ENCODE measurements at regions not wholly inside any gene's neighbourhood (a gene's known extent, or its start where the extent isn't known, plus 50 kb on each side); places are given as distances from the start of the nearest gene placed in this dataset.

DNA sequence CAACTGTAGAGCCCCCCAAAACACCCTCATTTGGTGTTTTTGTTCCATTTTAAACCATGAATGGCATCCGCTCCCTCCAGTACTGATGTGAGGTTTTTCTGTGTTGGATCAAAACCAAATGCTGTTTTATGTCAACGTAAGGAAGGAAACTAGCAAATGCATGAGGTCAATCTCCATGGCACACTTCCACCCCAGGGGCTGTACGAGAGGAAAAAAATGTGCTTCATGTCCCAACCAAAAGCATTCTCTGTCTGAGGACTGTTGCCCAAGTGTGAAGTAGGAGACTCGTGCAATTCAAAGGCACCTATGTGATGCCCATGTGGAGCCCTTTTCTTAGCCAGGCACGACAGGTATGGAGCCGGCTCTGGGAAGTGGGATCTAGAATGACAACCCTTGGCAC, 180.3 kb upstream of the MKI67 start:
- H3K4me2 ChIP-seq (ENCODE audit: low read depth, low read length, poor library complexity, severe bottlenecking): no peak overlapping the region
- no peak overlapping the region for H3K4me3 ChIP-seq (ENCODE audit: low read length)
- H3K9me2 ChIP-seq (replicated peaks; ENCODE audit: insufficient read depth, low read length): no peaks in the 10 kb centered on the region
- H3K36me3 ChIP-seq (ENCODE audit: insufficient read depth, low read length): no peaks in the 10 kb centered on the region
- no peaks in the 10 kb centered on the region for H3K79me2 ChIP-seq (ENCODE audit: low read length)
- DNase-seq: no peak
- no peak overlapping the region for H2AFZ ChIP-seq (ENCODE audit: low read length)
- no peaks in the 10 kb centered on the region for H3K4me1 ChIP-seq (ENCODE audit: low read length)
- no peaks in the 10 kb centered on the region for H3K27me3 ChIP-seq (ENCODE audit: low read length)
- no peak overlapping the region for H3K9ac ChIP-seq (ENCODE audit: low read length)
- no peak overlapping the region for H3K27ac ChIP-seq (ENCODE audit: low read length)
- no peaks in the 10 kb centered on the region for H4K20me1 ChIP-seq (ENCODE audit: insufficient read depth, low read depth, low read length)
- no peaks in the 10 kb centered on the region for H3K9me3 ChIP-seq (ENCODE audit: low read length)

DNA sequence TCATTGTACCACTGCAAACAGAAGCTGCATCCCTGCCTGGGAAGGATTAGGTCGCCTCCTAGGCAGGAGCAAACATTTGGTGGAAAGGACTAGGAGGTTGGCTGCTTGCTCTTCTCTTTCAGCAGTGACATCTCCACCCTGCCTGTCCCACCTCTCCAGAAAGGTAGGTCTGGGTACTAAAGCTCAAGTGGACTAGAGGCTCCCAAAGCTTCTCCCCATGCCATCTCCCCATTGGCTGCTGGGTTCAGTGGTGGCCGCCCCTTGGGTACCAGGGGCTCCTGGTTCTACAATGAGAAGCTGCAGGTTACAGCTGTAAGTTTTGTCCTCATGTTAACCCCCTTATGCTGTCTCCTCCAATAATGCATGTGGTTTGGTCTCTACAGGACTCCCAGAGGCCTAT, 180.7 kb upstream of the MKI67 start:
- H3K9me2 ChIP-seq (replicated peaks; ENCODE audit: insufficient read depth, low read length): no peaks in the 10 kb centered on the region
- H4K20me1 ChIP-seq (ENCODE audit: insufficient read depth, low read depth, low read length): no peaks in the 10 kb centered on the region
- H3K9me3 ChIP-seq (ENCODE audit: low read length): no peaks in the 10 kb centered on the region
- no peak overlapping the region for H2AFZ ChIP-seq (ENCODE audit: low read length)
- no peak overlapping the region for H3K4me2 ChIP-seq (ENCODE audit: low read depth, low read length, poor library complexity, severe bottlenecking)
- no peak overlapping the region for H3K4me3 ChIP-seq (ENCODE audit: low read length)
- no peak overlapping the region for H3K9ac ChIP-seq (ENCODE audit: low read length)
- DNase-seq: no peak
- no peaks in the 10 kb centered on the region for H3K4me1 ChIP-seq (ENCODE audit: low read length)
- no peaks in the 10 kb centered on the region for H3K79me2 ChIP-seq (ENCODE audit: low read length)
- H3K27me3 ChIP-seq (ENCODE audit: low read length): no peaks in the 10 kb centered on the region
- H3K27ac ChIP-seq (ENCODE audit: low read length): no peak overlapping the region
- no peaks in the 10 kb centered on the region for H3K36me3 ChIP-seq (ENCODE audit: insufficient read depth, low read length)

DNA sequence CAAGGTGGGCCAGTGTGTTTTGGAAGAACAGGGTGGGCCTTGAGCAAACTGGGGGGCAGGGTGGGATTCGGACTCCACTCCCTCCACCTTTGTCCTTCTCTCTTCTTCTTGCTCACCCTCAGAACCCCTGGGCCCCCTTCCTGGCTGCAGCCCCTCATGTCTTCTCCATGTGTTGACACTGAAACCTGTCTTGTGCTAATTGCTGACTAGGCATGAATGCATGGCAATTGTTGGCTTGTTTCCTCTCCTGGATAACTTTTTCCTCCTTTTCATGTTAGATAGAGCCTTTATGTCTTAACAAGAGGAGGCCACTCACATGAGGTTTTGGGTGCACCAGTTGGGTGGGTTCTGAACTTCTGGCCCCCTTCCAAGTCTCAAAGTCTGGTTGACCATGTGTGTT, 181.6 kb upstream of the MKI67 start:
- H3K4me3 ChIP-seq (ENCODE audit: low read length): no peak overlapping the region
- no peaks in the 10 kb centered on the region for H3K36me3 ChIP-seq (ENCODE audit: insufficient read depth, low read length)
- no peaks in the 10 kb centered on the region for H3K27me3 ChIP-seq (ENCODE audit: low read length)
- H3K9me2 ChIP-seq (replicated peaks; ENCODE audit: insufficient read depth, low read length): no peaks in the 10 kb centered on the region
- no peak for DNase-seq
- no peaks in the 10 kb centered on the region for H3K4me1 ChIP-seq (ENCODE audit: low read length)
- no peak overlapping the region for H2AFZ ChIP-seq (ENCODE audit: low read length)
- H3K4me2 ChIP-seq (ENCODE audit: low read depth, low read length, poor library complexity, severe bottlenecking): no peak overlapping the region
- no peak overlapping the region for H3K9ac ChIP-seq (ENCODE audit: low read length)
- no peaks in the 10 kb centered on the region for H4K20me1 ChIP-seq (ENCODE audit: insufficient read depth, low read depth, low read length)
- no peaks in the 10 kb centered on the region for H3K79me2 ChIP-seq (ENCODE audit: low read length)
- no peaks in the 10 kb centered on the region for H3K9me3 ChIP-seq (ENCODE audit: low read length)
- no peak overlapping the region for H3K27ac ChIP-seq (ENCODE audit: low read length)

DNA sequence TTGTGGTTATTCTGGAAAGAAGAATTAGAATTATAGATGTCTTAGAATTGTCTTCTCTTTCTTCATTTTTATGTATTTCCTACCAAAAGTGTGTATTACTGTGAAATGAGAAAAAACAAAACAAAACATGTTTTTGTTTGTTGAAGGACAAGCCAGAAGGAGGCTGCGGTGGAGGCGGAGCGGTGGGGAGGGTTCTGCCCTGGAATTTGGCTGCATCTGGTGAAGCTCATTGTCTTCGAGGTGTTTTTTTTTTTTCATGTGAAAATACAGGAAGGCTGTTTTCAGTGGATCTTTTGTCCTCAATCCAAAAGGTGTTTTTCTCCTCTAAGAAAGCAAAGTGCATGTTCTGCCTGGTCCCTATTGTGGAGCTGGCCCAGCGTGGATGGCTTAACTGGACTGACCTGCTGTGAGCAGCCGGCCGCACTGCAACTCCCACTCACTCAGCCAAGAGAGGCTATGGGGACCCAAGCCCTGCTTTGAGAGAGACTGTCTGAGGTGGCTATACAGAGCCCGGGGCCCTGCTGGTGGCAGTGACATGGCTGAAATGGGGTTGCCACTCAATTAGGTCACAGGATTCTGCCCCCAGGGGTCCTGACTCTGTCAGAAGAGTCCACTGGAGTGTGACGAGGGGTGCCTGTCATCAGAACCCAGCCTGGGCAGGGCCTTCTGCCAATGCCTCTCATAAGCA, 184.9 kb upstream of the MKI67 start:
- Histone ChIP-seq H3K36me3 (ENCODE audit: insufficient read depth, low read length) (no peaks in the 10 kb centered on the region), H4K20me1 (ENCODE audit: insufficient read depth, low read depth, low read length) (no peaks in the 10 kb centered on the region), H3K9ac (ENCODE audit: low read length) (no peak overlapping the region), H3K79me2 (ENCODE audit: low read length) (no peaks in the 10 kb centered on the region), H3K4me2 (ENCODE audit: low read depth, low read length, poor library complexity, severe bottlenecking) (no peak overlapping the region), H3K27ac (ENCODE audit: low read length) (no peak overlapping the region), H3K4me1 (ENCODE audit: low read length) (no peaks in the 10 kb centered on the region), H2AFZ (ENCODE audit: low read length) (no peak overlapping the region), H3K27me3 (ENCODE audit: low read length) (no peaks in the 10 kb centered on the region), H3K9me3 (ENCODE audit: low read length) (no peaks in the 10 kb centered on the region), H3K4me3 (ENCODE audit: low read length) (no peak overlapping the region), H3K9me2 (replicated peaks; ENCODE audit: insufficient read depth, low read length) (no peaks in the 10 kb centered on the region)
- DNase-seq: no peak

GRCh38 chr10:128312250-128312649, 186.0 kb upstream of the MKI67 start:
- Histone ChIP-seq H2AFZ (ENCODE audit: low read length) (no peak overlapping the region), H3K27ac (ENCODE audit: low read length) (no peak overlapping the region), H3K36me3 (ENCODE audit: insufficient read depth, low read length) (no peaks in the 10 kb centered on the region), H3K9me3 (ENCODE audit: low read length) (no peaks in the 10 kb centered on the region), H3K4me3 (ENCODE audit: low read length) (no peak overlapping the region), H3K79me2 (ENCODE audit: low read length) (no peaks in the 10 kb centered on the region), H3K9me2 (replicated peaks; ENCODE audit: insufficient read depth, low read length) (no peaks in the 10 kb centered on the region), H3K4me2 (ENCODE audit: low read depth, low read length, poor library complexity, severe bottlenecking) (no peak overlapping the region), H4K20me1 (ENCODE audit: insufficient read depth, low read depth, low read length) (no peaks in the 10 kb centered on the region), H3K9ac (ENCODE audit: low read length) (no peak overlapping the region), H3K4me1 (ENCODE audit: low read length) (no peaks in the 10 kb centered on the region), H3K27me3 (ENCODE audit: low read length) (no peaks in the 10 kb centered on the region)
- no peak for DNase-seq

- Histone ChIP-seq H3K36me3 (ENCODE audit: insufficient read depth, low read length) (no peaks in the 10 kb centered on the region), H3K4me3 (ENCODE audit: low read length) (no peak overlapping the region), H3K79me2 (ENCODE audit: low read length) (no peaks in the 10 kb centered on the region), H3K27ac (ENCODE audit: low read length) (no peak overlapping the region), H3K9me3 (ENCODE audit: low read length) (no peaks in the 10 kb centered on the region), H3K4me2 (ENCODE audit: low read depth, low read length, poor library complexity, severe bottlenecking) (no peak overlapping the region), H3K4me1 (ENCODE audit: low read length) (no peaks in the 10 kb centered on the region), H2AFZ (ENCODE audit: low read length) (no peak overlapping the region), H3K9ac (ENCODE audit: low read length) (no peak overlapping the region), H3K9me2 (replicated peaks; ENCODE audit: insufficient read depth, low read length) (no peaks in the 10 kb centered on the region), H3K27me3 (ENCODE audit: low read length) (no peaks in the 10 kb centered on the region), H4K20me1 (ENCODE audit: insufficient read depth, low read depth, low read length) (no peaks in the 10 kb centered on the region)
- no peak for DNase-seq
Observed at GRCh38 chr10:128314686-128315085, 188.5 kb upstream of the MKI67 start.

- Histone ChIP-seq H3K9ac (ENCODE audit: low read length) (no peak overlapping the region), H3K27ac (ENCODE audit: low read length) (no peak overlapping the region), H3K9me3 (ENCODE audit: low read length) (no peaks in the 10 kb centered on the region), H3K27me3 (ENCODE audit: low read length) (no peaks in the 10 kb centered on the region), H4K20me1 (ENCODE audit: insufficient read depth, low read depth, low read length) (no peaks in the 10 kb centered on the region), H3K36me3 (ENCODE audit: insufficient read depth, low read length) (no peaks in the 10 kb centered on the region), H3K9me2 (replicated peaks; ENCODE audit: insufficient read depth, low read length) (no peaks in the 10 kb centered on the region), H2AFZ (ENCODE audit: low read length) (no peak overlapping the region), H3K79me2 (ENCODE audit: low read length) (no peaks in the 10 kb centered on the region), H3K4me2 (ENCODE audit: low read depth, low read length, poor library complexity, severe bottlenecking) (no peak overlapping the region), H3K4me1 (ENCODE audit: low read length) (no peaks in the 10 kb centered on the region), H3K4me3 (ENCODE audit: low read length) (no peak overlapping the region)
- DNase-seq: no peak
Observed at GRCh38 chr10:128316121-128316726, 190.0 kb upstream of the MKI67 start.

DNA sequence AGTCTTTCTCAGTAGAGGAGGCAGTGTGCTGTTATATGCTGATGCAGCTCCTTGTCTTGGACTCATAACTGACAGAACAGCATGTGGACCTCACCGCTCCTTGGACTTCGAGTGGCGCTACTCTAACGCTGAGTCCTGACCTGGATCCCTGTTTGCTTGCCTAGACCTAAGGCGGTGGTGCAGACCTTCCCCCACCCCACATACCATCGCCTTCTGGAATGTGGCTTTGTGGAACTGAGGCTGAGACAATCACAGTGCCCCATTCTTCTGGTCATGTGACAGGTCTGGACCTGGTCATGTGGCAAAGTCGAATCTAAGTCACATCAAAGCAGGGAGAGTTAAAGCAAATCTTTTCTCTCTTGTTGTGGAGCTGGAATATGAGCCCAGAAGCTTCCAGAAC, 190.7 kb upstream of the MKI67 start:
- Histone ChIP-seq H3K4me3 (ENCODE audit: low read length) (no peak overlapping the region), H3K9me2 (replicated peaks; ENCODE audit: insufficient read depth, low read length) (no peaks in the 10 kb centered on the region), H4K20me1 (ENCODE audit: insufficient read depth, low read depth, low read length) (no peaks in the 10 kb centered on the region), H3K9me3 (ENCODE audit: low read length) (no peaks in the 10 kb centered on the region), H3K36me3 (ENCODE audit: insufficient read depth, low read length) (no peaks in the 10 kb centered on the region), H3K79me2 (ENCODE audit: low read length) (no peaks in the 10 kb centered on the region), H3K4me1 (ENCODE audit: low read length) (no peaks in the 10 kb centered on the region), H3K27me3 (ENCODE audit: low read length) (no peaks in the 10 kb centered on the region), H3K27ac (ENCODE audit: low read length) (no peak overlapping the region), H3K4me2 (ENCODE audit: low read depth, low read length, poor library complexity, severe bottlenecking) (no peak overlapping the region), H3K9ac (ENCODE audit: low read length) (no peak overlapping the region), H2AFZ (ENCODE audit: low read length) (no peak overlapping the region)
- DNase-seq: no peak
